Inflammatory macrophage treated with lipopolysaccharide for 4 hours (primary cell): ENCODE measurements at regions not wholly inside any gene's neighbourhood (a gene's known extent, or its start where the extent isn't known, plus 50 kb on each side); places are given as distances from the start of the nearest gene placed in this dataset.
"Not testable (repeated sequence)": the region's sequence is repeated elsewhere in the genome, so short reads cannot be mapped to it uniquely, and the experiment has no call there.

Experiments used
- DNase-seq: peaks from one replicate; pipeline ENCODE4 v3.0.0-alpha.2; 2020

DNA sequence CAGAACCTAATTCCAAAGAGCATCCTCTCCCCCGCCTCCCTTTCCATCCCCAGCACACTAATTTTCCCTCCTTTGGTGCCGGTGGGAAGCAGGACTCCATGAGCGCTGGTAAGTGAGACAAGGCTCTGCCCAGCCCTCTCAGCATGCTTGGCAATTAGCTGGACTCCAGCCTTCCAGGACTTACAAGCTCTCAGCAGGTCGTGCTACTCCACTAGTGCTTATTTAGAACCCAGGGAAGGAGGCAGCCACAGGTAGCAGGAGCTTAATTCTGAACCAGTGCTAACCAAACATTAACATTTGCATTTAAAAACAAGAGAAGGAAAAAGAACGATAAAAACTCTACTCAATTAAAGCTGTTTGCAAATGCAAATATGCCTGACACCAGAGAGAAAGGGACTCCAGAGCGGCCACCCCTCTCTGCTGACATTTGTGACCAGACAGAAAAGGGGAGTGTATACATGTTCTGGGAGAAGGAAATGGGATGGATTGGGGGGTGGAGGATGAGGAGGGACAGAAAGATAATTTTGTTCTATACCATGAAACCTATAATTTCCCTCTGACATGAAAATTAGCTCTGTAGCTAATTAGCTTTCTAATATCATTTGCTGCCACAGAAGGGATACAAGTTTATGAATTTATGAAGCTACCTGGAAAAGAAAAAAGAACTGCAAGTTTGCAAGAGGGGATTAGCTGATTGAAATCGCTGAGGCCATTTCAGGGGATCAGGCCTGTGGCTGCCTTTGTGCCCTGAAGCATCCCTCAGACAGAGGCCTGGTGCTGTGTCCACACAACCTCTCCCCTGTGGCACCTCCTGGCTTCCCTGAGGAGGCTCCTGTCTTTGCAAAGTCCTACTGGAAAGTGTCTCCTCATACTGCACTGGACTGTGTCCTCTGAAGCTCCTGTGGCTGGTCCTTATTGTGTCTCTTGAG, 266.3 kb downstream of the SEC61B start:
- DNase-seq = no peak

DNA sequence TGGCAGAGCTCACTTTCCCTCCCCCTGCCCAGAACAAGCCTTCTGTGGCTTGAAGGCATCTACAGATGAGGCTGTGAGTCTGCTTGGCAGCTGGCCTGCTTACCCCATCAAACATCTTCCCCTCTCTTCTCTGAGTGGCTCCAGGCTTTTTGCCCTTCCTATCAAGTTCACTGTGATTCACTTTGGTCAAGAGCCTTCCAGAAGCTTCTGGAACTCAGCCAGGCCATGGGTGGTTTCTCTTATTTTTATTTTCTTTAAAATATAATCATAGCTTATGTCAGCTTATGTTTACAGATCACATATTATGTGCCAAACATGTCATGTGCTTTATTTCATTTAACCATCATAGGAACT, 267.0 kb downstream of the SEC61B start:
- no peak for DNase-seq

DNA sequence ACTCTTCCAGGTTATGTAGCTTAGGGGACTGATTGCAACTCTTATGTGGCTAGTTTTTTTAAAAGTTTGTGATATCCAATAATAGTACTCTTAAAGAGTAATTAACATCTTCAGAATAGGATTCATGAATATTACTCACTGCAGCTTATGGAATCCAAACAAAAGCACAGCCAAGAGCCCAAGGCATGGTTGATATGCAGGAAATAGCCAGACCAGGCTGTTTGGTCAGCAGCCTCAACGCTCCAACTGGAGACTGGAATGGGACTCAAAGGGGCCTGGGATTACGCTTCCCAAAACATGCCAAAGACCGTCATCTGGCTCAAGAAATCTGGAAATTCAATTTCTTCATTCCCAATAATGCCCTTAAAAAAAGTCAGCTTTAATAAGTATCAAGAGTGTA, 268.6 kb downstream of the SEC61B start:
- DNase-seq = no peak

- DNase-seq = no peak
Observed at GRCh38 chr9:99491408-99492158, 269.5 kb downstream of the SEC61B start.

GRCh38 chr9:99497641-99498040, 275.6 kb downstream of the SEC61B start:
- no peak for DNase-seq

DNA sequence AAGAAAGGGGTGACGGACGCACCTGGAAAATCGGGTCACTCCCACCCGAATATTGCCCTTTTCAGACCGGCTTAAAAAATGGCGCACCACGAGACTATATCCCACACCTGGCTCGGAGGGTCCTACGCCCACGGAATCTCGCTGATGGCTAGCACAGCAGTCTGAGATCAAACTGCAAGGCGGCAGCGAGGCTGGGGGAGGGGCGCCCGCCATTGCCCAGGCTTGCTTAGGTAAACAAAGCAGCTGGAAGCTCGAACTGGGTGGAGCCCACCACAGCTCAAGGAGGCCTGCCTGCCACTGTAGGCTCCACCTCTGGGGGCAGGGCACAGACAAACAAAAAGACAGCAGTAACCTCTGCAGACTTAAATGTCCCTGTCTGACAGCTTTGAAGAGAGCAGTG, 276.9 kb downstream of the SEC61B start:
- DNase-seq = not testable (repeated sequence)

- no peak for DNase-seq
Observed at GRCh38 chr9:99505936-99506335, 283.9 kb downstream of the SEC61B start.

- no peak for DNase-seq
Observed at GRCh38 chr9:99506747-99507348, 284.8 kb downstream of the SEC61B start.

- DNase-seq = no peak
Observed at GRCh38 chr9:99509065-99509745, 287.1 kb downstream of the SEC61B start.

DNA sequence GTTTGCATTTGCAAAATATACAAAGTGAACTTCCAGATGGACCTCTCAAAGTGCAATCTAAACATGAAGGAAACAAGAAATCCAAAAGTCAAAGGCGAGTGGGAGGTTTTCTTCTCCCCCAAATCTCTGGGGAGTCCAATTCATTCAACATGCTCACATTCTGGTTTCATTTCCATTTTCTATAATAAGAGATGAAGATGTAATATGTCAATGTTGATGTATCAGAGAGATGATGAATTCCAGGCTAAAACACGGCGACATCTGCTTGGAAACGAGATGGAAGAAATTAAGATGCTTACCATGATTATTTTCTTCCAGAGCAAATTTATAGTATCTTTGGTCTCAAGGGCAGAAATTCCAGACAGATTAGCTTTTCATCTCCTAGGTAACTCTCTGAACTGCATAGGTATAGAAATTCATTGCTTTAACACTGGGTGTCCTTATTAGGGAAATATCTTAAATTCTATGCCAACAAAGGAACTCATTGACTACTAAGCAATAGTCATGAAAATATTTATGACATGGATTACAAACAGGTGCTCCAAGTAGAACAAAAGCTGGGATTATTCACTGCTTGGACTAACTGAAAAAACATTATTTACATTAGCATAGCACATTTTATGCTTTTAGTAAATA, 287.9 kb downstream of the SEC61B start:
- peak; percentile 18 for DNase-seq

GRCh38 chr9:99511723-99512122, 289.6 kb downstream of the SEC61B start:
- no peak for DNase-seq

GRCh38 chr9:99513441-99514112, 291.5 kb downstream of the SEC61B start:
- DNase-seq = peak; percentile 93

GRCh38 chr9:99515093-99515492, 293.0 kb downstream of the SEC61B start:
- peak; percentile 97 for DNase-seq

GRCh38 chr9:99515895-99516656, 294.0 kb downstream of the SEC61B start:
- peak; percentile 61 for DNase-seq

DNA sequence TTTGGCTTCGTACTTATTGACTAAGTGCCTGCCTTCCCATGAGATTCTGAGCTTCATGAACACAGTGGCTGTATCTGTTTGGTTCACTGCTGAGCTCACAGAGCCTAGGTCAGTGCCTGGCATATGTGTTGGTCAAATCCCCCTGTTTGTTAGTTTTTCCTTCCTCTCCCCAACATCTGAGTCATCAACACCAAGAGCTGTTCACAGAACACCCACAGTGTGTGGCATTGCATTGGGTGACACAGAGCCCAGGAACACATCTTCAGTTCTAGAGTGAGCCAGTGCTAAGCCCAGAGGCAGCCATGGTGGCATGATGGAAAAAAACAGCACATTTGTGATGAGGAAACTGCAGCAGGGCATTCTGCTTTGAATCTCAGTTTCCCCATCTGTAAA, 294.6 kb downstream of the SEC61B start:
- peak; percentile 91 for DNase-seq

- DNase-seq = no peak
Observed at GRCh38 chr9:99523838-99524237, 297.8 kb upstream of the NR4A3 start.

GRCh38 chr9:99531313-99531712, 290.4 kb upstream of the NR4A3 start:
- no peak for DNase-seq

- DNase-seq = no peak
Observed at GRCh38 chr9:99533421-99533820, 288.3 kb upstream of the NR4A3 start.

DNA sequence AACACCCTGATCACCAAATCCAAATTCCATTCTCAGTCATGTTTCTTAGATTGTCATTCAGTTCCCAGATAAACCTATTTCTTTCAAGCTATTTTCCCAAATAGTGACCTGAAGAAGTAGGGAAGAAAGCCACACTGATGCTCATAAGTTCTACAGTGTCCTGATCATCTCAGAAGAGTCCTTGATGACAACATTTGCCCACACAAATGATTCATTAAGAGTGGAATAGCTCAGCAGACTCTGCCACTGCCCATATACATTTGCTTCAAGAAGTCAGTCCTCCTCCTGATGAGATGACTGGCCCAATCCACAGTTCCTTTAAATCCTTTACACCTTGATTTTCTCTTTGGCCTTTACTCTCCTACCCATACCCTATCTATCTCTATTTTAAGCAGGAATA, 283.7 kb upstream of the NR4A3 start:
- peak; percentile 19 for DNase-seq

DNA sequence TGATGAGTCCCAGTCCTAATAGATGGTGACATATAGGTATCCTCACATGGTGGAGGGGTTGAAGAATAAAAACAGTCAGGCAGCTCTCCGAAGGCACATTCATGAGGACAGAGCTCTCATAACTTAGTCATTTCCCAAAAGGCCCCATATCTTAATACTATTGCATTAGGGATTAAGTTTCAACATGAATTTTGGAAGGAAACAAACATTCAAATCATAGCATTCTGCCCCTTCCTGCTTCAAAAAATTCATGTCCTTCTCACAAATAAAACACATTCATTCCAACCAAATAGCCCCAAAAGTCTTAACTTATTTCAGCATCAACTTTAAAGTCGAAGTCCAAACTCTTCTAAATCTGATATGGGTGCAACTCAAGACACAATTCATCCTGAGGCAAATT, 277.2 kb upstream of the NR4A3 start:
- DNase-seq = no peak

DNA sequence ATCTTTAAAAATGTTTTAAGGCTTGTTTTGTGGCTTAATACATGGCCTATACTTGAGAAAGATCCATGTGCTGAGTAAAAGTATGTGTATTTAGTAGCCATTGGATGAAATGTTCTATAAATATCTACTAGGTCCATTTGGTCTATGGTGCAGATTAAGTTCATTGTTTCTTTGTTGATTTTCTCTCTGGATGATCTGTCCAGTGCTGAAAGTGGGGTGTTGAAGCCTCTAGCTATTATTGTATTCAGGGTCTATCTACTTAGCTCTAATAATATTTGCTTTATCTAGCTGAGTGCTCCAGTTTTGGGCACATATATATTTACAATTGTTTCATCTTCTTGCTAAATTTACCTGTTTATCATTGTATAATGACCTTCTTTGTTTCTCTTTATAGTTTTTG, 272.2 kb upstream of the NR4A3 start:
- DNase-seq = no peak
